Bronchial epithelial cell (primary cell): ENCODE measurements at regions not wholly inside any gene's neighbourhood (a gene's known extent, or its start where the extent isn't known, plus 50 kb on each side); places are given as distances from the start of the nearest gene placed in this dataset.
"Not testable (repeated sequence)": the region's sequence is repeated elsewhere in the genome, so short reads cannot be mapped to it uniquely, and the experiment has no call there.

Experiments
- DNase-seq: peaks from one replicate; pipeline ENCODE4 v3.0.0-alpha.2; 2010; ENCODE audit warnings: low read depth
- FAIRE-seq: peaks from 2 replicates; lab custom pipeline; 2011; peaks lifted over from hg19 to GRCh38; lab: Jason Lieb, UNC
- H3K27me3 ChIP-seq: 2 replicates; pipeline ENCODE4 v1.5.1; 2011; ENCODE audit warnings: low read length; ENCODE audit not compliant: control insufficient read depth, insufficient read depth
- H3K36me3 ChIP-seq: 2 replicates; pipeline ENCODE4 v1.5.1; 2011; ENCODE audit warnings: low read length; ENCODE audit not compliant: control insufficient read depth, insufficient read depth
- H3K4me3 ChIP-seq: 2 replicates; pipeline ENCODE4 v1.5.1; 2011; ENCODE audit warnings: mild to moderate bottlenecking, low read depth, low read length, control low read depth
- TF ChIP-seq, protein P1 (sequence below): IDR thresholded peaks from 2 replicates; pipeline ENCODE4 v1.5.1; 2011; ENCODE audit warnings: mild to moderate bottlenecking, moderate library complexity, low read length, control low read depth, inconsistent platforms; ENCODE audit not compliant: insufficient read depth, severe bottlenecking

DNA sequence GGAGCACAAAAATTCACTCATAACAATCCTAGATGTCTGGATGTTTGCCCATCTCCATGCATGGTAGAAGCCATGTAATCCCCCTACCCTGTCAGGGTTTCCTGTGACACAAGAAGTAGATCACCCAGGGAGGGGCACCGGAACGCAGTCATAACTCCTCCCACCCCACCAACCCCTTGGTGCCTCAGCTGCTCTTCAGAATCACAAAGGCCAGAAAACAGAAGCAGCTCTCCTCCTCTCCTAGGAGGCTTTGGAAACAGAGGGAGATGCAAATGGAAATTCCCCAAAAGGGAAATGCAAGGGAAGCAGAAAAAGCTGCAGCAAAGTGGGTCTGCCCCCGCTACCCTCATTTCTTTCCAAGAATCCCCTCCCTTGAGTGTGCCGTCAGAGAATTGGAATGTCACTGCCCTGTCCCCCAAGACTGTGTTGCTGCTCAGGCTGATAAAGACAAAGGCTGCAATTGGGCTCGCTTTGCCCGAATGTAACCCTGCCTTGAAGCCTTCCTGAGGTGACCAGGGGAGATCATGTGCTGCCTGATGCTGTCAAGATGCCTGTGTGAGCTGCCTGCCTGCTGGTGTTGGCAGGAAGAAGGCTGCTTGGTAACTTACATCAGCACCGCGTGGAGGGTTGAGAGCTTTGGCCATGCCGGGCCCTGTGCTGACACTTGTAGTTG, 65.5 kb upstream of the ABCA1 start:
- H3K36me3 ChIP-seq, result no peaks in the 10 kb centered on the region
- DNase-seq (no peak), FAIRE-seq (no peak)
- H3K27me3 ChIP-seq, result no peaks in the 10 kb centered on the region
- TF ChIP-seq, protein P1, sequence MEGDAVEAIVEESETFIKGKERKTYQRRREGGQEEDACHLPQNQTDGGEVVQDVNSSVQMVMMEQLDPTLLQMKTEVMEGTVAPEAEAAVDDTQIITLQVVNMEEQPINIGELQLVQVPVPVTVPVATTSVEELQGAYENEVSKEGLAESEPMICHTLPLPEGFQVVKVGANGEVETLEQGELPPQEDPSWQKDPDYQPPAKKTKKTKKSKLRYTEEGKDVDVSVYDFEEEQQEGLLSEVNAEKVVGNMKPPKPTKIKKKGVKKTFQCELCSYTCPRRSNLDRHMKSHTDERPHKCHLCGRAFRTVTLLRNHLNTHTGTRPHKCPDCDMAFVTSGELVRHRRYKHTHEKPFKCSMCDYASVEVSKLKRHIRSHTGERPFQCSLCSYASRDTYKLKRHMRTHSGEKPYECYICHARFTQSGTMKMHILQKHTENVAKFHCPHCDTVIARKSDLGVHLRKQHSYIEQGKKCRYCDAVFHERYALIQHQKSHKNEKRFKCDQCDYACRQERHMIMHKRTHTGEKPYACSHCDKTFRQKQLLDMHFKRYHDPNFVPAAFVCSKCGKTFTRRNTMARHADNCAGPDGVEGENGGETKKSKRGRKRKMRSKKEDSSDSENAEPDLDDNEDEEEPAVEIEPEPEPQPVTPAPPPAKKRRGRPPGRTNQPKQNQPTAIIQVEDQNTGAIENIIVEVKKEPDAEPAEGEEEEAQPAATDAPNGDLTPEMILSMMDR, result no peak
- H3K4me3 ChIP-seq, result no peak overlapping the region

DNA sequence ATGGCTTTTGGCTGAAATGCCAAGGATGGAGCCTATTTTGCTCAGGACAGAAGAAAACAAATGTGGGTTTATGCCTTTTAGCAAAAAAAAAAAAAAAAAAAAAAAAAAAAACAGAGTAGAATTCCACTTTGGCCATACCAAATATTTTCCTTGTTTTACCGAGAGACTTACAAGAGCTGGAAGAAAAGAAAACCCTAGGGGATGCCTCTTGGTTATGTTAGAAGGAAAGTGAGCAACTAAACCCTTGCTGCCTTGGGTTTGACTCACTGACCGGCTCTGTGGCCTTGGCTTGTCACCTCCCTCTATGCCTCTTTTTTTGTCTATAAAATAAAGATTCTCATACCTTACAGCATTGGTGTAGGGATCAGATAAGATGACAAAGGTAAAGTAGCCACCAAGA, 69.6 kb upstream of the ABCA1 start:
- TF ChIP-seq, protein P1, result no peak
- DNase-seq (no peak), FAIRE-seq (no peak)
- no peaks in the 10 kb centered on the region for H3K36me3 ChIP-seq
- H3K4me3 ChIP-seq, result no peak overlapping the region
- H3K27me3 ChIP-seq, result no peaks in the 10 kb centered on the region

DNA sequence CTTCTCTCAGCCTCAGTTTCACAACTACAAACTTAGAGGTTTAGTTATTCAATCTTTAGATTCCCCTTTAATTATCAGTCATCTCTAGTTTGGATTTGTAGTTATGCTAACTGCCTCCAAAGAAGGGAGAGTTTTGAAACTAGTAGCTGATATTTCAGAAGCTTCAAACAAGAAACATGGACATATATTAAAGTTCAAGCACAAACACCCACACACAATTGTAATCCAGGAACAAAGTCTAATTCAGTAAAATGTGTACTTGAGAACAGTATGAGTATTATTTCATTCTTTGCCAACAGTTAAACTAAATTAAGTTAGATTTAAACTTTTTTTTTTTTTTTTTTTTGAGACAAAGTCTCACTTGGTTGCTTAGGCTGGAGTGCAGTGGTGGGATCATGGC, 71.2 kb upstream of the ABCA1 start:
- DNase-seq (no peak), FAIRE-seq (no peak)
- H3K4me3 ChIP-seq, result no peak overlapping the region
- no peaks in the 10 kb centered on the region for H3K27me3 ChIP-seq
- H3K36me3 ChIP-seq, result no peaks in the 10 kb centered on the region
- TF ChIP-seq, protein P1, result no peak

DNA sequence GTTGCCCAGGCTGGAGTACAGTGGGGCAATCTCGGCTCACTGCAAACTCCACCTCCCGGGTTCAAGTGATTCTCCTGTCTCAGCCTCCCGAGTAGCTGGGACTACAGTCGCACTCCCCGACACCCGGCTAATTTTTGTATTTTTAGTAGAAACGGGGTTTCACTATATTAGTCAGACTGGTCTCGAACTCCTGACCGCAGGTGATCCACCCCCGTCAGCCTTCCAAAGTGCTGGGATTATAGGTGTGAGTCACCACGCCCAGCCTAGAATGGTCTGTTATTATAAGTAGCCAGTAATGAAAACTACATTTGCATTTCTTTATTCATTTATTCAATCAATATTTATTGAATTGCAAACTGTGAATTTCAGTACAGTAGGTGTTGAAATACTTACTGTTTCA, 72.6 kb upstream of the ABCA1 start:
- not testable (repeated sequence) for H3K36me3 ChIP-seq, H3K27me3 ChIP-seq, H3K4me3 ChIP-seq, FAIRE-seq, DNase-seq

DNA sequence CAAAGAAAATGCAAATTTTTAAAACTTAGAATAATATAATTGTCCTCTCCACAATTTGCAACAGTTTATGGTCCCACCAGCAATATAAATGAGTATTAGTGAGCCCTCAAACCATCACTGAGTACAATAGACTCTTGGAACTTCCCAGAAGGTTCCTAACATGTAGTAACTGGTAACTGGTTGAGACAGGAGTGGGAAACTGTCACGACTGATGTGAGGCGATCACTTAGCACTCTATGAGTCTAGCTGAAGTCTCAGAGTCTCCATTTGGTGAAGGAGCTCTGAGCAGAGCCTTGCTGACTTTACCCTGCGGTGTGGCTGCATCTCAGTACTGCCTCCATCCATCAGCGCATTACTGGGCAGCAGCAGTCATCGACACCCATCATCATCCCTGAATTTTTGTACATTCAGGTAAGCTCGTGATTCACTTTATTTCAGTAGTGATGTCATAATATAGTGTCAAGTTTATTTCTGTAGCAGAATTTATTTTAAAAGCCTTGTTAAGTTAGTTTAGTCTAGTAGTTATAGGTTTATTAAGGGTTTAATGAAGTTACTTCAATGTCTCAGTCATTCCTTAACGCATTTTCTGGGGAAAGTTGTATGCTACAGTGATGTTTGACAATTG, 76.6 kb upstream of the ABCA1 start:
- H3K36me3 ChIP-seq, result no peaks in the 10 kb centered on the region
- no peak overlapping the region for H3K4me3 ChIP-seq
- FAIRE-seq, result no peak
- DNase-seq, result peak; percentile 52
- TF ChIP-seq, protein P1, result no peak
- no peaks in the 10 kb centered on the region for H3K27me3 ChIP-seq

DNA sequence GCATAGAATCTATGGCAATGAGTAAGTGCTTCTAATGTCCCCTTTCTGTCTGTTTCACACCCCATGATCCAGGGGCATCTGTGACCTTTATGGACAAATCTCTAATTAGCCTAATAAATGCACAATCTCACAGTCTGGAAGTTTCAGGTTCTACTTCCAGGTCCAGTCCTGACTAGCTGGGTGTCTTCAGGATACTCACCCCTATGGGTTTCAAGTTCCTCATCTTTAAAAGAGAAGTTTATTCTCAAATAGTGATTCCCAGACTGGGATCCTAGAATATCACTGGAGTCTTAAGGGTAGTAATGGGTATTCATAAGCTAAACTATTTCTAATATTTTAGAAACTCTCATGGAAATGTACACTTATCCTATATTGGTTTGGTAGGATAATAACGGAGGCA, 77.2 kb upstream of the ABCA1 start:
- DNase-seq (no peak), FAIRE-seq (no peak)
- H3K27me3 ChIP-seq, result no peaks in the 10 kb centered on the region
- TF ChIP-seq, protein P1, result no peak
- no peak overlapping the region for H3K4me3 ChIP-seq
- H3K36me3 ChIP-seq, result no peaks in the 10 kb centered on the region
